ENCODE measurements at regions not wholly inside any gene's neighbourhood (a gene's known extent, or its start where the extent isn't known, plus 50 kb on each side); places are given as distances from the start of the nearest gene placed in this dataset.
"Not testable (repeated sequence)": the region's sequence is repeated elsewhere in the genome, so short reads cannot be mapped to it uniquely, and the experiment has no call there.

- H3K27me3 Mint-ChIP-seq; ATAC-seq (replicated peaks); H3K4me1 Mint-ChIP-seq; H3K36me3 Mint-ChIP-seq (ENCODE audit: low read depth); H3K27ac Mint-ChIP-seq; H3K4me3 Mint-ChIP-seq; H3K9me3 Mint-ChIP-seq: not testable (repeated sequence)
Measured at GRCh38 chr21:8257083-8257799, 2264.1 kb upstream of the TPTE start.

DNA sequence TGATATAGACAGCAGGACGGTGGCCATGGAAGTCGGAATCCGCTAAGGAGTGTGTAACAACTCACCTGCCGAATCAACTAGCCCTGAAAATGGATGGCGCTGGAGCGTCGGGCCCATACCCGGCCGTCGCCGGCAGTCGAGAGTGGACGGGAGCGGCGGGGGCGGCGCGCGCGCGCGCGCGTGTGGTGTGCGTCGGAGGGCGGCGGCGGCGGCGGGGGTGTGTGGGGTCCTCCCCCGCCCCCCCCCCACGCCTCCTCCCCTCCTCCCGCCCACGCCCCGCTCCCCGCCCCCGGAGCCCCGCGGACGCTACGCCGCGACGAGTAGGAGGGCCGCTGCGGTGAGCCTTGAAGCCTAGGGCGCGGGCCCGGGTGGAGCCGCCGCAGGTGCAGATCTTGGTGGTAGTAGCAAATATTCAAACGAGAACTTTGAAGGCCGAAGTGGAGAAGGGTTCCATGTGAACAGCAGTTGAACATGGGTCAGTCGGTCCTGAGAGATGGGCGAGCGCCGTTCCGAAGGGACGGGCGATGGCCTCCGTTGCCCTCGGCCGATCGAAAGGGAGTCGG is 2261.2 kb upstream of the TPTE start:
- not testable (repeated sequence) for H3K4me1 Mint-ChIP-seq; H3K27ac Mint-ChIP-seq; ATAC-seq (replicated peaks); H3K36me3 Mint-ChIP-seq (ENCODE audit: low read depth); H3K4me3 Mint-ChIP-seq; H3K9me3 Mint-ChIP-seq; H3K27me3 Mint-ChIP-seq

All from activated T-helper 17 cell treated with anti-CD3 and anti-CD28 coated beads, Interleukin-2, amount 50 U/mL, for 72 hours (primary cell).